PC-9 (cell line): ENCODE measurements at regions not wholly inside any gene's neighbourhood (a gene's known extent, or its start where the extent isn't known, plus 50 kb on each side); places are given as distances from the start of the nearest gene placed in this dataset.

Experiments used
- BruUV-seq: library from RNA; stranded (reverse); fragments of 400-500 nt; replicated peaks from 2 replicates; lab custom pipeline; 2021; lab: Mats Ljungman, UMichigan
- CTCF ChIA-PET: fragments of 300-600 bp; sonication (Branson Sonifier 250); formaldehyde crosslinking; loops from one replicate; lab custom pipeline; 2022; ENCODE audit warnings: antibody characterized with exemption; lab: Charles Lee
- POLR2A ChIA-PET: fragments of 300-600 bp; sonication (Branson Sonifier 250); formaldehyde crosslinking; loops from one replicate; lab custom pipeline; 2022; ENCODE audit warnings: antibody characterized with exemption; ENCODE audit not compliant: unreplicated experiment; lab: Charles Lee
- DNase-seq, 2 experiments: peaks; one replicate each; pipeline versions ENCODE4 v3.0.0 to v3.0.0-alpha.2; 2015 to 2022; ENCODE audit warnings: mixed read lengths in 1 of 2
- H2AFZ ChIP-seq: fragments of 200-600 bp; sonication (generic); 2 replicates; pipeline ENCODE4 v1.8.1; 2017; ENCODE audit warnings: antibody characterized with exemption
- H3F3A ChIP-seq: fragments of 200-600 bp; sonication (generic); 2 replicates; pipeline ENCODE4 v1.8.1; 2017; ENCODE audit warnings: antibody characterized with exemption, mild to moderate bottlenecking, low read depth; ENCODE audit not compliant: insufficient read depth
- H3K27ac ChIP-seq: fragments of 200-600 bp; sonication (generic); 2 replicates; pipeline ENCODE4 v1.6.1; 2016; ENCODE audit warnings: mixed run types
- H3K27me3 ChIP-seq: fragments of 200-600 bp; sonication (generic); 2 replicates; pipeline ENCODE4 v1.6.1; 2016; ENCODE audit warnings: low read depth, mixed run types; ENCODE audit not compliant: insufficient read depth
- H3K36me3 ChIP-seq: fragments of 200-600 bp; sonication (generic); 2 replicates; pipeline ENCODE4 v1.6.1; 2016; ENCODE audit warnings: low read depth, mixed run types
- H3K4me1 ChIP-seq: fragments of 200-600 bp; sonication (generic); replicated peaks from 2 replicates; pipeline ENCODE4 v1.6.1; 2016; ENCODE audit warnings: mixed run types; ENCODE audit not compliant: insufficient read depth
- H3K4me2 ChIP-seq: fragments of 200-600 bp; sonication (generic); 2 replicates; pipeline ENCODE4 v1.6.1; 2017; ENCODE audit warnings: mixed run types
- H3K4me3 ChIP-seq: fragments of 200-600 bp; sonication (generic); 2 replicates; pipeline ENCODE4 v1.6.1; 2016; ENCODE audit warnings: mixed run types
- H3K79me2 ChIP-seq: fragments of 200-600 bp; sonication (generic); 2 replicates; pipeline ENCODE4 v1.6.1; 2017; ENCODE audit warnings: low read depth, mixed run types
- H3K9me2 ChIP-seq: fragments of 200-600 bp; sonication (generic); 2 replicates; pipeline ENCODE4 v1.8.1; 2017; ENCODE audit warnings: mild to moderate bottlenecking; ENCODE audit not compliant: insufficient read depth
- H3K9me3 ChIP-seq: fragments of 200-600 bp; sonication (generic); 2 replicates; pipeline ENCODE4 v1.8.1; 2016; ENCODE audit warnings: low read depth; ENCODE audit not compliant: insufficient read depth
- H4K20me1 ChIP-seq: fragments of 200-600 bp; sonication (generic); 2 replicates; pipeline ENCODE4 v1.8.1; 2017; ENCODE audit not compliant: insufficient read depth
- EZH2 ChIP-seq: fragments of 200-600 bp; sonication (generic); IDR thresholded peaks from 2 replicates; pipeline ENCODE4 v1.8.0; 2017; ENCODE audit warnings: antibody characterized with exemption, low read depth
- intact Hi-C: fragments of 100-400 bp; cut with micrococcal nuclease; formaldehyde crosslinking; loops from one replicate; pipeline ENCODE4 v1.10.0; 2022; ENCODE audit not compliant: unreplicated experiment
- TF ChIP-seq, protein P1 (sequence below): fragments of 200-600 bp; sonication (generic); conservative IDR thresholded peaks from 2 replicates; pipeline ENCODE4 v1.6.1; 2017; ENCODE audit warnings: mixed run types, antibody characterized with exemption, mild to moderate bottlenecking, moderate library complexity

- 0 out of 2 replicates have a peak, but pooled peaks cover 12% of the 10 kb centered on the region for H3K9me3 ChIP-seq
- H2AFZ ChIP-seq, result no peak overlapping the region
- no peak overlapping the region for H3K4me2 ChIP-seq
- H3K4me3 ChIP-seq, result no peak overlapping the region
- TF ChIP-seq, protein P1, sequence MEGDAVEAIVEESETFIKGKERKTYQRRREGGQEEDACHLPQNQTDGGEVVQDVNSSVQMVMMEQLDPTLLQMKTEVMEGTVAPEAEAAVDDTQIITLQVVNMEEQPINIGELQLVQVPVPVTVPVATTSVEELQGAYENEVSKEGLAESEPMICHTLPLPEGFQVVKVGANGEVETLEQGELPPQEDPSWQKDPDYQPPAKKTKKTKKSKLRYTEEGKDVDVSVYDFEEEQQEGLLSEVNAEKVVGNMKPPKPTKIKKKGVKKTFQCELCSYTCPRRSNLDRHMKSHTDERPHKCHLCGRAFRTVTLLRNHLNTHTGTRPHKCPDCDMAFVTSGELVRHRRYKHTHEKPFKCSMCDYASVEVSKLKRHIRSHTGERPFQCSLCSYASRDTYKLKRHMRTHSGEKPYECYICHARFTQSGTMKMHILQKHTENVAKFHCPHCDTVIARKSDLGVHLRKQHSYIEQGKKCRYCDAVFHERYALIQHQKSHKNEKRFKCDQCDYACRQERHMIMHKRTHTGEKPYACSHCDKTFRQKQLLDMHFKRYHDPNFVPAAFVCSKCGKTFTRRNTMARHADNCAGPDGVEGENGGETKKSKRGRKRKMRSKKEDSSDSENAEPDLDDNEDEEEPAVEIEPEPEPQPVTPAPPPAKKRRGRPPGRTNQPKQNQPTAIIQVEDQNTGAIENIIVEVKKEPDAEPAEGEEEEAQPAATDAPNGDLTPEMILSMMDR, result no peak
- no peak for TF ChIP-seq EZH2
- H4K20me1 ChIP-seq, result no peaks in the 10 kb centered on the region
- no peak for DNase-seq
- H3K36me3 ChIP-seq, result no peaks in the 10 kb centered on the region
- no peaks in the 10 kb centered on the region for H3K79me2 ChIP-seq
- intact Hi-C loops, result no loop called here
- no TSS peak for BruUV-seq
- H3K4me1 ChIP-seq, result no peaks in the 10 kb centered on the region
- CTCF ChIA-PET, result no interaction called here
- POLR2A ChIA-PET, result interaction anchor here (0.5 kb wide), 2 partner anchors 90 to 214 kb away, joined by 3 to 10 read pairs; no protein-coding TSS in a partner anchor
- H3F3A ChIP-seq, result no peaks in the 10 kb centered on the region
- H3K27ac ChIP-seq, result no peak overlapping the region
- no peaks in the 10 kb centered on the region for H3K9me2 ChIP-seq
- H3K27me3 ChIP-seq, result no peaks in the 10 kb centered on the region
These were observed 343.5 kb downstream of the PLK2 start for GRCh38 chr5:58116346-58116745.

- TF ChIP-seq, protein P1, result no peak
- TF ChIP-seq EZH2, result no peak
- Histone ChIP-seq H3K4me3 (no peak overlapping the region), H3K9me2 (no peaks in the 10 kb centered on the region), H3K9me3 (0 out of 2 replicates have a peak, but pooled peaks cover 12% of the 10 kb centered on the region), H3K27ac (no peak overlapping the region), H3K79me2 (no peaks in the 10 kb centered on the region), H3K4me1 (no peaks in the 10 kb centered on the region), H3K27me3 (no peaks in the 10 kb centered on the region), H3K4me2 (no peak overlapping the region), H4K20me1 (no peaks in the 10 kb centered on the region), H2AFZ (no peak overlapping the region), H3K36me3 (no peaks in the 10 kb centered on the region), H3F3A (no peaks in the 10 kb centered on the region)
- DNase-seq, result no peak
- ChIA-PET CTCF (no interaction called here), POLR2A (interaction anchor here (0.5 kb wide), 1 partner anchor 214 kb away, joined by 3 read pairs; no protein-coding TSS in a partner anchor)
- no TSS peak for BruUV-seq
- intact Hi-C loops, result no loop called here
These were observed 344.1 kb downstream of the PLK2 start for GRCh38 chr5:58115811-58116210.

GRCh38 chr5:58114324-58114723, 345.6 kb downstream of the PLK2 start:
- no peak overlapping the region for H3K27ac ChIP-seq
- POLR2A ChIA-PET, result interaction anchor here (0.5 kb wide), 1 partner anchor 273 kb away, joined by 5 read pairs; no protein-coding TSS in a partner anchor
- TF ChIP-seq, protein P1, result no peak
- TF ChIP-seq EZH2, result no peak
- peak overlapping the region; percentile 37; the same call in 1 of the 2 replicates for H2AFZ ChIP-seq
- H3K79me2 ChIP-seq, result no peaks in the 10 kb centered on the region
- BruUV-seq, result no TSS peak
- no peaks in the 10 kb centered on the region for H4K20me1 ChIP-seq
- H3K9me3 ChIP-seq, result 0 out of 2 replicates have a peak, but pooled peaks cover 12% of the 10 kb centered on the region
- no peaks in the 10 kb centered on the region for H3K4me1 ChIP-seq
- no peaks in the 10 kb centered on the region for H3K9me2 ChIP-seq
- no peak overlapping the region for H3K4me2 ChIP-seq
- no peaks in the 10 kb centered on the region for H3K27me3 ChIP-seq
- CTCF ChIA-PET, result no interaction called here
- H3K36me3 ChIP-seq, result no peaks in the 10 kb centered on the region
- no peak for DNase-seq
- intact Hi-C loops, result no loop called here
- H3F3A ChIP-seq, result no peaks in the 10 kb centered on the region
- H3K4me3 ChIP-seq, result no peak overlapping the region
